Neural crest cell (in vitro differentiated cells): ENCODE measurements at regions not wholly inside any gene's neighbourhood (a gene's known extent, or its start where the extent isn't known, plus 50 kb on each side); places are given as distances from the start of the nearest gene placed in this dataset.
"Not testable (repeated sequence)": the region's sequence is repeated elsewhere in the genome, so short reads cannot be mapped to it uniquely, and the experiment has no call there.

Experiments used
- DNase-seq: peaks from one replicate; pipeline ENCODE4 v3.0.0; 2021; ENCODE audit warnings: low read depth, mixed read lengths, low spot score
- H3K27ac Mint-ChIP-seq: one replicate; pipeline ENCODE4 v1.8.0; 2021; ENCODE audit warnings: mild to moderate bottlenecking, mixed read lengths; ENCODE audit not compliant: unreplicated experiment
- H3K27me3 Mint-ChIP-seq: 2 replicates; pipeline ENCODE4 v1.8.0; 2021; ENCODE audit warnings: low read depth, mild to moderate bottlenecking, mixed read lengths
- H3K36me3 Mint-ChIP-seq: 2 replicates; pipeline ENCODE4 v1.8.0; 2021; ENCODE audit warnings: low read depth, mild to moderate bottlenecking, mixed read lengths
- H3K4me1 Mint-ChIP-seq: 2 replicates; pipeline ENCODE4 v1.8.0; 2021; ENCODE audit warnings: mixed read lengths
- H3K4me3 Mint-ChIP-seq: one replicate; pipeline ENCODE4 v1.8.0; 2021; ENCODE audit warnings: mild to moderate bottlenecking, mixed read lengths
- H3K9me3 Mint-ChIP-seq: 2 replicates; pipeline ENCODE4 v1.8.0; 2021; ENCODE audit warnings: mixed read lengths
- TF ChIP-seq, protein P1 (sequence below): fragments of 200-600 bp; sonication (generic); conservative IDR thresholded peaks from 2 replicates; pipeline ENCODE4 v1.5.0; 2021; ENCODE audit warnings: antibody characterized with exemption, mild to moderate bottlenecking

DNA sequence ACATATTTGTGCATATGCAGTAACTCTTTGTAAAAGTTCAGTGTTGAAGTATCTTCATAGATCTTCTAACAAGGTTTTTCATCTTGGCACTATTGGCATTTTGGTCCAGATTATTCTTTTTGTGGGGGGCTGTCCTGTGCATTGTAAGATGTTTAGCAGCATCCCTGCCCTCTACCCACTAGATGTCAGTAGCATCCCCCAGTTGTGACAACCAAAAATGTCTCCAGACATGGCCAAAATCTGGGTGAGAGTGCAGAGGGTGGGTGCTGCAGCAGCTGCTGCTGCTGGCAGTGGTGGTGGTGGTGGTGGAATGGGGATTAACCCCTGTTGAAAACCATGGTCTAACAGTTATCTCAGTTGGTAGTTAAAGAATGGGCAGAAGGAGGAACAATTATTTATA lies 370.0 kb downstream of the GPAT3 start:
- peaks cover 11% of the 10 kb centered on the region for H3K27me3 Mint-ChIP-seq
- H3K36me3 Mint-ChIP-seq = no peaks in the 10 kb centered on the region
- H3K4me1 Mint-ChIP-seq = no peaks in the 10 kb centered on the region
- H3K4me3 Mint-ChIP-seq = no peak overlapping the region
- DNase-seq = peak; percentile 17
- peaks cover 2% of the 10 kb centered on the region for H3K9me3 Mint-ChIP-seq
- TF ChIP-seq, protein P1, sequence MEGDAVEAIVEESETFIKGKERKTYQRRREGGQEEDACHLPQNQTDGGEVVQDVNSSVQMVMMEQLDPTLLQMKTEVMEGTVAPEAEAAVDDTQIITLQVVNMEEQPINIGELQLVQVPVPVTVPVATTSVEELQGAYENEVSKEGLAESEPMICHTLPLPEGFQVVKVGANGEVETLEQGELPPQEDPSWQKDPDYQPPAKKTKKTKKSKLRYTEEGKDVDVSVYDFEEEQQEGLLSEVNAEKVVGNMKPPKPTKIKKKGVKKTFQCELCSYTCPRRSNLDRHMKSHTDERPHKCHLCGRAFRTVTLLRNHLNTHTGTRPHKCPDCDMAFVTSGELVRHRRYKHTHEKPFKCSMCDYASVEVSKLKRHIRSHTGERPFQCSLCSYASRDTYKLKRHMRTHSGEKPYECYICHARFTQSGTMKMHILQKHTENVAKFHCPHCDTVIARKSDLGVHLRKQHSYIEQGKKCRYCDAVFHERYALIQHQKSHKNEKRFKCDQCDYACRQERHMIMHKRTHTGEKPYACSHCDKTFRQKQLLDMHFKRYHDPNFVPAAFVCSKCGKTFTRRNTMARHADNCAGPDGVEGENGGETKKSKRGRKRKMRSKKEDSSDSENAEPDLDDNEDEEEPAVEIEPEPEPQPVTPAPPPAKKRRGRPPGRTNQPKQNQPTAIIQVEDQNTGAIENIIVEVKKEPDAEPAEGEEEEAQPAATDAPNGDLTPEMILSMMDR = peak; percentile 59
- no peak overlapping the region for H3K27ac Mint-ChIP-seq

DNA sequence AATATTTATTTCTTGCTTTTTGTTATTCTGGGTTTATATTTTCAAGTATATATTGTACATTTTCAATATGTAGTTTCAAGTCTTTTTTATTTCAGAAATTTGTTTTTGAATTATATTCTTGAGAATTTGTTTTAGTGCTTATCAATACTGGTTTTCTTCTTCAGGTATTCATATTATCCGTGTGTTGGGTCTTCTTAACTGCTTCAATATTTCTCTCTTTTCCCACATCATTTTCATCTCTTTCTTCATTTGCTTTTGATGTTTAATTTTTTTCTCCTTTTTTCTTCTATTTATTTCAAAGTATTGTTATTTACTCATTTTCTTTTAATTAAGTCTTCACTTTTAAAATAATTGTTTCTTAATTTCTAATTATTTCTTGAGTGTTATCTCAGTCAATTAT lies 367.8 kb downstream of the GPAT3 start:
- not testable (repeated sequence) for H3K36me3 Mint-ChIP-seq, H3K4me1 Mint-ChIP-seq, H3K9me3 Mint-ChIP-seq, H3K27me3 Mint-ChIP-seq, DNase-seq, H3K4me3 Mint-ChIP-seq, H3K27ac Mint-ChIP-seq

DNA sequence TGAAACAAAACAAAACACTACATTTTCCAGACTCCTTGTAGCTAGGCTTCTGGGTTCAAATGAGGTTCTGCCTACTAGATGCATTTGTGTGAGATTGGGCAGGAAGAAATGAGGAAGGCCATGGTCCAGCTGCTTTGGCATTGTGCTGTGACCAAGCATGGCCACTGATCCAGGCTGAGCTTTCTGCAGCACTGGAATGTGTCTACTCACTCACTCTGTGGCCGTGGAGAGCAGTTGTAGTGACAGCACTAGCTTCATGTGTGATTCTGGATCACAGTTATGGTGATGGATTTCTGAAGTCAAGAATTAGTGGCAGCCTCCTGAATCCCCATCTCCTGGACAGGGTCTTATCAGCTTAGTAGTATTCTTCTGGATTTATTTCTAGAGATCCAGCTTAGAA lies 358.9 kb downstream of the GPAT3 start:
- H3K36me3 Mint-ChIP-seq = no peaks in the 10 kb centered on the region

DNA sequence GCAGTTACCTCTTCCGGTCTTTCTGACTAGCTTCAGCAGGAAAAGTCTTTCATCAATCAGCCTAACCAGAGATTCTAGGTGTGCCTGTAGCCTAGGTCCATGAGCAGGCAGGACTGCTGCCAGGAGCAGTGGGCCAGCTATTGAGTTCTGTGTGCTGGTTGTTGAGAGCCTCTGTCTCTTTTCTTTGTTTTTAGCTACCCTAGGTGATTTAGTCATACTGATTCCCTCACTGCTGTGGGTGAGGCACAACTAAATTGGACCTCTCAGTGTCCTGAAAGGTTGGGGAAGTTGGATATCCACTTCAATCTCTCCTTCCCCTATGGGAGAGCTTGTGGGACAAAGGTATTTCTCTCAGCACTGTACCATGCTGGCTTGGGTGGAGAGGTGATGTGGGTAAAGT lies 354.9 kb downstream of the GPAT3 start:
- no peak overlapping the region for H3K4me3 Mint-ChIP-seq
- H3K27ac Mint-ChIP-seq = no peak overlapping the region
- no peaks in the 10 kb centered on the region for H3K27me3 Mint-ChIP-seq
- no peaks in the 10 kb centered on the region for H3K4me1 Mint-ChIP-seq
- TF ChIP-seq, protein P1 = no peak
- DNase-seq = no peak
- H3K36me3 Mint-ChIP-seq = no peaks in the 10 kb centered on the region
- peaks cover 2% of the 10 kb centered on the region for H3K9me3 Mint-ChIP-seq

More for the DNA sequence above, 358.9 kb downstream of the GPAT3 start:
- Mint-ChIP-seq H3K4me1 (peaks cover 2% of the 10 kb centered on the region), H3K9me3 (no peaks in the 10 kb centered on the region), H3K4me3 (no peak overlapping the region), H3K27me3 (no peaks in the 10 kb centered on the region), H3K27ac (no peak overlapping the region)
- TF ChIP-seq, protein P1 = no peak
- DNase-seq = no peak

DNA sequence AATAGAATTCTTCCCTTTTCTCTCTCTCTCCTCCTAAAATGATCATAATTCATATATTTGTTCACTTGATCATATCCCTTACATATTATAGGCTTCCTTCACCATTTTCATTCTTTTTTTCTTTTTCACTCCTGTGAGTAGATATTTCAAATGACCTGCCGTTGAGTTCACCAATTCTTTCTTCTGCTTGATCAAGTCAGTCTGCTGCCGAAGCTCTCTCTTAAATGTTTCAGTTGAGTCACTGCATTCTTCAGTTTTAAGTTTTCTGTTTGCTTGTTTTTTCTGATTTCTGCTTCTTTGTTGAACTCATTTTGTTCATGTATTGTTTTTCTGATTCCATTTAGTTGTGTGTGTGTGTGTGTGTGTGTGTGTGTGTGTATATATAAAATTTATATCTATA lies 354.3 kb downstream of the GPAT3 start:
- no peak overlapping the region for H3K27ac Mint-ChIP-seq
- TF ChIP-seq, protein P1 = no peak
- no peaks in the 10 kb centered on the region for H3K36me3 Mint-ChIP-seq
- H3K9me3 Mint-ChIP-seq = peaks cover 2% of the 10 kb centered on the region
- H3K27me3 Mint-ChIP-seq = no peaks in the 10 kb centered on the region
- no peak overlapping the region for H3K4me3 Mint-ChIP-seq
- DNase-seq = no peak
- no peaks in the 10 kb centered on the region for H3K4me1 Mint-ChIP-seq

DNA sequence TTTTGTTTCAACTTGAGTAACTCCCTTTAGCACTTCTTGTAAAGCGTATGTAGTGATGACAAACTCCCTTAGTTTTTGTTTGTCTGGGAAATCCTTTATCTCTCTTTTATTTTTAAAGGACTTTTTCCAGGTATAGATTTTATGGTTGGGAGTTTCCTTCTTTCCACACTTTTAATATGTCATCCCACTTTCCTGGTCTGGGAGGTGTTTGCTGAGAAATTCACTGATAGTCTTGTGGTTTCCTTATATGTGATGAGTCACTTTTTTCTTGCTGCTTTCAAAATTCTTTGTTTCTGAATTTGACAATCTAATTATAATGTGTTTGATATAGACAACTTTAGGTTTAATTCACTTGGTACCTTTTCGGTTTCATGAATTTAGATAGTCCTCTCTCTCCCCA lies 353.9 kb downstream of the GPAT3 start:
- TF ChIP-seq, protein P1 = no peak
- Mint-ChIP-seq H3K36me3 (no peaks in the 10 kb centered on the region), H3K27me3 (no peaks in the 10 kb centered on the region), H3K27ac (no peak overlapping the region), H3K4me1 (no peaks in the 10 kb centered on the region), H3K4me3 (no peak overlapping the region), H3K9me3 (peaks cover 2% of the 10 kb centered on the region)
- no peak for DNase-seq
